ENCODE measurements at regions not wholly inside any gene's neighbourhood (a gene's known extent, or its start where the extent isn't known, plus 50 kb on each side); places are given as distances from the start of the nearest gene placed in this dataset.

GRCh38 chr1:163875927-163876320 lies 554.2 kb downstream of the NUF2 start:
- H3F3A ChIP-seq (ENCODE audit: insufficient read depth, low read length, poor library complexity, severe bottlenecking), result no peaks in the 10 kb centered on the region
- no peak overlapping the region for H3K4me3 ChIP-seq (ENCODE audit: low read length)
- no peaks in the 10 kb centered on the region for H3K9me3 ChIP-seq (ENCODE audit: low read length)
- H3K9ac ChIP-seq (ENCODE audit: low read length), result no peak overlapping the region
- H2AFZ ChIP-seq (ENCODE audit: low read depth, low read length), result no peak overlapping the region
- TF ChIP-seq TAF1 (IDR thresholded peaks at IDR 0.05; ENCODE audit: low read depth) (no peak), EZH2 (IDR thresholded peaks at IDR 0.05; ENCODE audit: borderline replicate concordance, insufficient read depth, low read length, poor library complexity, severe bottlenecking) (no peak), POLR2AphosphoS5 (IDR thresholded peaks at IDR 0.05) (no peak), CTCF (IDR thresholded peaks at IDR 0.05; ENCODE audit: poor library complexity, severe bottlenecking) (no peak), RAD21 (conservative IDR thresholded peaks at IDR 0.05) (no peak), MXI1 (conservative IDR thresholded peaks at IDR 0.05; ENCODE audit: poor library complexity, severe bottlenecking) (no peak), REST (IDR thresholded peaks at IDR 0.05; ENCODE audit: borderline replicate concordance) (no peak), SMC3 (conservative IDR thresholded peaks at IDR 0.05; ENCODE audit: poor library complexity) (no peak), EP300 (conservative IDR thresholded peaks at IDR 0.05; ENCODE audit: poor library complexity, severe bottlenecking) (no peak)
- no peaks in the 10 kb centered on the region for H3K9me2 ChIP-seq (ENCODE audit: insufficient read depth, low read length)
- H3K36me3 ChIP-seq (ENCODE audit: insufficient read depth, low read length), result no peaks in the 10 kb centered on the region
- H3K27me3 ChIP-seq (ENCODE audit: insufficient read depth, low read depth, low read length), result no peaks in the 10 kb centered on the region
- H3K79me2 ChIP-seq (replicated peaks; ENCODE audit: insufficient read depth, low read length), result no peaks in the 10 kb centered on the region
- H3K4me2 ChIP-seq (ENCODE audit: low read length), result no peak overlapping the region
- H3K27ac ChIP-seq (ENCODE audit: low read length), result no peak overlapping the region
- H4K20me1 ChIP-seq (ENCODE audit: insufficient read depth), result no peaks in the 10 kb centered on the region

GRCh38 chr1:163876546-163876945 lies 554.8 kb downstream of the NUF2 start:
- Histone ChIP-seq H3K9me2 (ENCODE audit: insufficient read depth, low read length) (no peaks in the 10 kb centered on the region), H3K9me3 (ENCODE audit: low read length) (no peaks in the 10 kb centered on the region), H3K27me3 (ENCODE audit: insufficient read depth, low read depth, low read length) (no peaks in the 10 kb centered on the region), H2AFZ (ENCODE audit: low read depth, low read length) (no peak overlapping the region), H3K27ac (ENCODE audit: low read length) (no peak overlapping the region), H3K79me2 (replicated peaks; ENCODE audit: insufficient read depth, low read length) (no peaks in the 10 kb centered on the region), H3K36me3 (ENCODE audit: insufficient read depth, low read length) (no peaks in the 10 kb centered on the region), H3K9ac (ENCODE audit: low read length) (no peak overlapping the region), H3F3A (ENCODE audit: insufficient read depth, low read length, poor library complexity, severe bottlenecking) (no peaks in the 10 kb centered on the region), H3K4me3 (ENCODE audit: low read length) (no peak overlapping the region), H3K4me2 (ENCODE audit: low read length) (no peak overlapping the region), H4K20me1 (ENCODE audit: insufficient read depth) (no peaks in the 10 kb centered on the region)
- no peak for TF ChIP-seq EP300 (conservative IDR thresholded peaks at IDR 0.05; ENCODE audit: poor library complexity, severe bottlenecking)
- TF ChIP-seq EZH2 (IDR thresholded peaks at IDR 0.05; ENCODE audit: borderline replicate concordance, insufficient read depth, low read length, poor library complexity, severe bottlenecking), result no peak
- TF ChIP-seq POLR2AphosphoS5 (IDR thresholded peaks at IDR 0.05), result no peak
- no peak for TF ChIP-seq CTCF (IDR thresholded peaks at IDR 0.05; ENCODE audit: poor library complexity, severe bottlenecking)
- no peak for TF ChIP-seq SMC3 (conservative IDR thresholded peaks at IDR 0.05; ENCODE audit: poor library complexity)

All from neural cell (in vitro differentiated cells).